GM06990 (cell line): ENCODE measurements at regions not wholly inside any gene's neighbourhood (a gene's known extent, or its start where the extent isn't known, plus 50 kb on each side); places are given as distances from the start of the nearest gene placed in this dataset.

ENCODE experiments used
- DNase-seq: peaks from one replicate; pipeline ENCODE4 v3.0.0-alpha.2; 2011; ENCODE audit not compliant: insufficient read length; ENCODE audit errors: extremely low read depth
- H3K27me3 ChIP-seq: replicated peaks from 2 replicates; pipeline ENCODE4 v1.6.0; 2011; ENCODE audit warnings: low read length; ENCODE audit not compliant: control insufficient read depth, insufficient read depth
- H3K36me3 ChIP-seq: 2 replicates; pipeline ENCODE4 v1.5.1; 2011; ENCODE audit warnings: low read length; ENCODE audit not compliant: control insufficient read depth, insufficient read depth
- H3K4me3 ChIP-seq: replicated peaks from 2 replicates; pipeline ENCODE4 v1.5.1; 2011; ENCODE audit warnings: low read depth, mild to moderate bottlenecking, control low read depth, low read length
- TF ChIP-seq, protein P1 (sequence below): IDR thresholded peaks from 2 replicates; pipeline ENCODE4 v1.5.1; 2011; ENCODE audit warnings: low read length, control low read depth, mild to moderate bottlenecking, inconsistent platforms; ENCODE audit not compliant: insufficient read depth, poor library complexity, severe bottlenecking

DNA sequence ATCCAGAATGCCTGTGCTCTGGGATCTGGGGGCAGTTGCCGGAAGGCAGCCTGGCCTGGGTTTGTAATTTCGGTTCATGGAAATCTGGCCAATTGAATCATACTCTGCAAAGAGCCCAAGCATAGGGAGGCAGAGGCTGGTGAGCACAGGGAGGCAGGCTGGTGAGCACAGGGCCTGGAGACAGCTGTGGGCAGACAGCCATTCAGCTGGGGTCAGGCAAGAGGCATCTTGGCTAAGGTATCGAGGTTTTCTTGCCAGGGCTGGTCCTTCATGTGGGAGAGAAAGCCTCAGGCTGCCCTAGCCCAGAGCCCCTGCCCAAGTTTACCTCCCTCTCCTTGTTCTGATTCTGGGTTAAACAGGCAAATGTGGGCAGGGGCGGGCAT, 63.7 kb upstream of the BAIAP2L1 start:
- no peak for DNase-seq
- TF ChIP-seq, protein P1, sequence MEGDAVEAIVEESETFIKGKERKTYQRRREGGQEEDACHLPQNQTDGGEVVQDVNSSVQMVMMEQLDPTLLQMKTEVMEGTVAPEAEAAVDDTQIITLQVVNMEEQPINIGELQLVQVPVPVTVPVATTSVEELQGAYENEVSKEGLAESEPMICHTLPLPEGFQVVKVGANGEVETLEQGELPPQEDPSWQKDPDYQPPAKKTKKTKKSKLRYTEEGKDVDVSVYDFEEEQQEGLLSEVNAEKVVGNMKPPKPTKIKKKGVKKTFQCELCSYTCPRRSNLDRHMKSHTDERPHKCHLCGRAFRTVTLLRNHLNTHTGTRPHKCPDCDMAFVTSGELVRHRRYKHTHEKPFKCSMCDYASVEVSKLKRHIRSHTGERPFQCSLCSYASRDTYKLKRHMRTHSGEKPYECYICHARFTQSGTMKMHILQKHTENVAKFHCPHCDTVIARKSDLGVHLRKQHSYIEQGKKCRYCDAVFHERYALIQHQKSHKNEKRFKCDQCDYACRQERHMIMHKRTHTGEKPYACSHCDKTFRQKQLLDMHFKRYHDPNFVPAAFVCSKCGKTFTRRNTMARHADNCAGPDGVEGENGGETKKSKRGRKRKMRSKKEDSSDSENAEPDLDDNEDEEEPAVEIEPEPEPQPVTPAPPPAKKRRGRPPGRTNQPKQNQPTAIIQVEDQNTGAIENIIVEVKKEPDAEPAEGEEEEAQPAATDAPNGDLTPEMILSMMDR: no peak
- H3K4me3 ChIP-seq: no peak overlapping the region
- H3K36me3 ChIP-seq: no peaks in the 10 kb centered on the region
- no peaks in the 10 kb centered on the region; the same call in 1 of the 2 replicates for H3K27me3 ChIP-seq

DNA sequence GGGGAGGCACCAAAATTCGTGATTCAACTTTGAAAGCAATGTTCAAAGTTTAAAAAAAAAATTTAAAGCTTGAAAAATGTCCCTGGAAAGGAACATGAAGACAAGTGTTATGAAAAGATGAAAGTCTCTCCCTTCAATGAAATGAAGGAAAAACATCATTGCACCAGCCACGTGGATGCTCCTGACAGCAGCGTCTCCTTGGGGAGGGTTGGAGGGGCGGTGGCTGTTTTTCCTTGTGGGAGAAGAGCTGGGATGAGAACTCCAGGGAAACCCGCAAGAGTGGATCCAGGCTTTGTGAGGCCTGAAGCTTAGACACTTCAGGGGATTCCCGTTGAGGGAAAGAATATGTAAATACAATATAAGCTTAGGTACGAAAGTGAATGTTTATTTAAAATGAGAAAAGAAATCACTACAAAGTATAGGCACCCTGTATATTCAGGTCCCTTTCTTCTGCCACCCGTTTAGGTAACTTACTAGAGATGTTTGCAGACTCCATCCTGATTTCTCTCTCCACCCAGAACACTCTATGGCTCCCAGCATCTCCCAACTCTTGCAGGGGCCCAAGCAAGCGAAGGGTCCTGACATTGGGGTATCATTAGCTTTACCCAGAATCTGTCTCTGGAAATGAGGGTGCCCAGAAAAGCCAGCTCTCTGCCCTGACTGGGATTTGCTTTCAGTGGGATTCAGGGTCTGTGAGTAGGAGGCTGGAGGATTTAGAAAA, 63.1 kb upstream of the BAIAP2L1 start:
- Histone ChIP-seq H3K36me3 (no peaks in the 10 kb centered on the region), H3K27me3 (no peaks in the 10 kb centered on the region; the same call in 1 of the 2 replicates), H3K4me3 (no peak overlapping the region)
- no peak for DNase-seq
- TF ChIP-seq, protein P1: no peak

DNA sequence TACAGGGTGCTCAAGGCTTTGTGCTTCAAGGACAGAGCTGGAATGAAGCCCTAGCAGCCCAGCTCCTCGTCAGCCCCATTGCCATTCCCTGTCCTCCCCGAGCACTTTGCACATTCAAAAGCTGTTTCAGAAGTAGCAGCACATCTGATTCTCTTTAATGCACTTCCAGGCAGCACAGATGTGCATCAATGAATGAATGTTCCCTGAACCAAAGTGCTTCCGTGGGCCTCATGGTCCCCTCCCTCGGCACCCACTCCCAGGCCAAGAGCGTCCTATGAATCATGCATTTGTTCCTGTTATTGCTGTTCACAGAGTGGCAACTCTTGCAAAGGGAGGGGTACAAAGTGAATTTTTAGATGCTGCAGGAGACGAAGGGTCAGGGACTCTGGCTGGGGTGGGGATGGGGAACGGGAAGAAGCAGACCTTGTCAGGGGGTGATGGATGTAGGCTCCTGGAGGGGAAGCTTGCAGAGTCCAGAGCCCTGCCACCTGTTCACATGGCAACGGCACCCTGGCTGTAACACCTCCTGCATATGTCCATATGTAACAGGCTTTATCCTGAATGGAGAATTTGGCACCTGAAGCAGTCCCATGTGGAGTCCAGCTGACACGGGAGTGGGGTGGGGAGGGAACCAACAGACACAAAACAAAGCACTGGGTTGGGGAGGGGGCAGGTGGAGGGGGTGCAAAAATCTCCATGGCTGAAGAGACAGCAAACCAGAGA, 62.2 kb upstream of the BAIAP2L1 start:
- DNase-seq: no peak
- TF ChIP-seq, protein P1: no peak
- Histone ChIP-seq H3K36me3 (no peaks in the 10 kb centered on the region), H3K4me3 (no peak overlapping the region), H3K27me3 (no peaks in the 10 kb centered on the region)

DNA sequence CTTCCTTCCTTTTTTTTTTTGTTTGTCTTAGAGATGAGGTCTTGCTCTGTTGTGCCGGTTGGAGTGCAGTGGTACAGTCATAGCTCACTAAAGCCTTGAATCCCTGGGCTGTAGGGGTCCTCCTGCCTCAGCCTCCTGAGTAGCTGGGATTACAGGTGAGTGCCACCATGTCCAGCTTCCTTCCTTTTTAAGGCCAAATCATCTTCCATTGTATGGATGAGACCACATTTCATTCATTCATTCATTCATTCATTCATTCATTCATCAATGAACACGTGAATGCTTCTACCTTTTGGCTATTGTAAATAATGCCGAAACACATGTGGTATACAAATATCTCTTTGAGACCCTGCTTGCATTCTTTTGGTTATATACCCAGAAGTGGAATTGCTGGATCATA, 60.0 kb upstream of the BAIAP2L1 start:
- H3K4me3 ChIP-seq: no peak overlapping the region
- TF ChIP-seq, protein P1: no peak
- no peak for DNase-seq
- H3K27me3 ChIP-seq: no peaks in the 10 kb centered on the region
- no peaks in the 10 kb centered on the region for H3K36me3 ChIP-seq

DNA sequence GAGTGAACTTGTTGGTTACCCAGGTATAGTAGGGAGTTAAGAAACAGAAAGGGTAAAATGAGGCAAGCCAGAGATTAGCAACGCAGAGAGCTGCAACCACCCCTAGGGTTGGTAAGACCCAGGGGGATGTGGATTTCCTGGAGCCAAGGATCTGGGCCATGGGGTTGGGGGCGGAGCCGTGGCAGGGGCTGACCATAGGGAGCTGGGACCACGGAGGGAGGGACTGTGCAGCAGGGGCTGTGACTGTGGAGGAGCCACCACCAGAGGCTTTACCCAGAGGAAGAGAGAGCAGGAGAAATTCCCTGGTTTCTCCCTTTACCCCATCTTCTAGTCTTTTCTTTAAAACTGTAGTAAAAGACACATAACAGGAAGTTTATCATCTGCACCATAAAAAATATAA, 58.6 kb upstream of the BAIAP2L1 start:
- no peak for DNase-seq
- TF ChIP-seq, protein P1: no peak
- Histone ChIP-seq H3K4me3 (no peak overlapping the region), H3K36me3 (no peaks in the 10 kb centered on the region), H3K27me3 (no peaks in the 10 kb centered on the region)
